PC-9 (cell line): ENCODE measurements at regions not wholly inside any gene's neighbourhood (a gene's known extent, or its start where the extent isn't known, plus 50 kb on each side); places are given as distances from the start of the nearest gene placed in this dataset.

ENCODE experiments used
- BruUV-seq: library from RNA; stranded (reverse); fragments of 400-500 nt; replicated peaks from 2 replicates; lab custom pipeline; 2021; lab: Mats Ljungman, UMichigan
- CTCF ChIA-PET: fragments of 300-600 bp; sonication (Branson Sonifier 250); formaldehyde crosslinking; loops from one replicate; lab custom pipeline; 2022; ENCODE audit warnings: antibody characterized with exemption; lab: Charles Lee
- POLR2A ChIA-PET: fragments of 300-600 bp; sonication (Branson Sonifier 250); formaldehyde crosslinking; loops from one replicate; lab custom pipeline; 2022; ENCODE audit warnings: antibody characterized with exemption; ENCODE audit not compliant: unreplicated experiment; lab: Charles Lee
- DNase-seq, 2 experiments: peaks; one replicate each; pipeline versions ENCODE4 v3.0.0 to v3.0.0-alpha.2; 2015 to 2022; ENCODE audit warnings: mixed read lengths in 1 of 2
- H2AFZ ChIP-seq: fragments of 200-600 bp; sonication (generic); 2 replicates; pipeline ENCODE4 v1.8.1; 2017; ENCODE audit warnings: antibody characterized with exemption
- H3F3A ChIP-seq: fragments of 200-600 bp; sonication (generic); 2 replicates; pipeline ENCODE4 v1.8.1; 2017; ENCODE audit warnings: antibody characterized with exemption, mild to moderate bottlenecking, low read depth; ENCODE audit not compliant: insufficient read depth
- H3K27ac ChIP-seq: fragments of 200-600 bp; sonication (generic); 2 replicates; pipeline ENCODE4 v1.6.1; 2016; ENCODE audit warnings: mixed run types
- H3K27me3 ChIP-seq: fragments of 200-600 bp; sonication (generic); 2 replicates; pipeline ENCODE4 v1.6.1; 2016; ENCODE audit warnings: low read depth, mixed run types; ENCODE audit not compliant: insufficient read depth
- H3K36me3 ChIP-seq: fragments of 200-600 bp; sonication (generic); 2 replicates; pipeline ENCODE4 v1.6.1; 2016; ENCODE audit warnings: low read depth, mixed run types
- H3K4me1 ChIP-seq: fragments of 200-600 bp; sonication (generic); replicated peaks from 2 replicates; pipeline ENCODE4 v1.6.1; 2016; ENCODE audit warnings: mixed run types; ENCODE audit not compliant: insufficient read depth
- H3K4me2 ChIP-seq: fragments of 200-600 bp; sonication (generic); 2 replicates; pipeline ENCODE4 v1.6.1; 2017; ENCODE audit warnings: mixed run types
- H3K4me3 ChIP-seq: fragments of 200-600 bp; sonication (generic); 2 replicates; pipeline ENCODE4 v1.6.1; 2016; ENCODE audit warnings: mixed run types
- H3K79me2 ChIP-seq: fragments of 200-600 bp; sonication (generic); 2 replicates; pipeline ENCODE4 v1.6.1; 2017; ENCODE audit warnings: low read depth, mixed run types
- H3K9me2 ChIP-seq: fragments of 200-600 bp; sonication (generic); 2 replicates; pipeline ENCODE4 v1.8.1; 2017; ENCODE audit warnings: mild to moderate bottlenecking; ENCODE audit not compliant: insufficient read depth
- H3K9me3 ChIP-seq: fragments of 200-600 bp; sonication (generic); 2 replicates; pipeline ENCODE4 v1.8.1; 2016; ENCODE audit warnings: low read depth; ENCODE audit not compliant: insufficient read depth
- H4K20me1 ChIP-seq: fragments of 200-600 bp; sonication (generic); 2 replicates; pipeline ENCODE4 v1.8.1; 2017; ENCODE audit not compliant: insufficient read depth
- CTCF ChIP-seq: fragments of 200-600 bp; sonication (generic); conservative IDR thresholded peaks from 2 replicates; pipeline ENCODE4 v1.6.1; 2017; ENCODE audit warnings: mixed run types, antibody characterized with exemption, mild to moderate bottlenecking, moderate library complexity
- EZH2 ChIP-seq: fragments of 200-600 bp; sonication (generic); IDR thresholded peaks from 2 replicates; pipeline ENCODE4 v1.8.0; 2017; ENCODE audit warnings: antibody characterized with exemption, low read depth
- intact Hi-C: fragments of 100-400 bp; cut with micrococcal nuclease; formaldehyde crosslinking; loops from one replicate; pipeline ENCODE4 v1.10.0; 2022; ENCODE audit not compliant: unreplicated experiment

- no peaks in the 10 kb centered on the region for H3K9me2 ChIP-seq
- TF ChIP-seq CTCF (no peak), EZH2 (no peak)
- BruUV-seq, result no TSS peak
- POLR2A ChIA-PET, result no interaction called here
- H3K9me3 ChIP-seq, result no peaks in the 10 kb centered on the region
- no peaks in the 10 kb centered on the region for H4K20me1 ChIP-seq
- H3F3A ChIP-seq, result peaks cover 13% of the 10 kb centered on the region; the same call in 1 of the 2 replicates
- H3K4me2 ChIP-seq, result 0 out of 2 replicates have a peak overlapping the region, but pooled peaks have one; percentile 4
- H3K27ac ChIP-seq, result no peak overlapping the region
- no peaks in the 10 kb centered on the region for H3K79me2 ChIP-seq
- no peak for DNase-seq
- CTCF ChIA-PET, result no interaction called here
- H3K27me3 ChIP-seq, result no peaks in the 10 kb centered on the region
- H3K4me3 ChIP-seq, result no peak overlapping the region
- H3K4me1 ChIP-seq, result peaks cover 31% of the 10 kb centered on the region
- no peaks in the 10 kb centered on the region for H3K36me3 ChIP-seq
- intact Hi-C loops, result loop anchor here (10.0 kb wide), 1 partner anchor 247 kb away; no protein-coding TSS in a partner anchor
- H2AFZ ChIP-seq, result no peak overlapping the region
These were observed 143.9 kb upstream of the FOXA2 start for GRCh38 chr20:22728146-22728745.

GRCh38 chr20:22729180-22729579, 144.8 kb upstream of the FOXA2 start:
- H3K9me3 ChIP-seq, result no peaks in the 10 kb centered on the region
- CTCF ChIA-PET, result interaction anchor here (0.6 kb wide), 1 partner anchor 43 kb away, joined by 3 read pairs; no protein-coding TSS in a partner anchor
- DNase-seq, result peak; percentile 32 to 74
- H4K20me1 ChIP-seq, result no peaks in the 10 kb centered on the region
- H3K27me3 ChIP-seq, result no peaks in the 10 kb centered on the region
- peak overlapping the region; percentile 36; the same call in 1 of the 2 replicates for H3K27ac ChIP-seq
- no peaks in the 10 kb centered on the region for H3K9me2 ChIP-seq
- H3F3A ChIP-seq, result peaks cover 13% of the 10 kb centered on the region; the same call in 1 of the 2 replicates
- TF ChIP-seq CTCF (no peak), EZH2 (no peak)
- no TSS peak for BruUV-seq
- no peaks in the 10 kb centered on the region for H3K79me2 ChIP-seq
- H3K4me2 ChIP-seq, result no peak overlapping the region
- no peak overlapping the region for H3K4me3 ChIP-seq
- peaks cover 31% of the 10 kb centered on the region for H3K4me1 ChIP-seq
- no peak overlapping the region for H2AFZ ChIP-seq
- intact Hi-C loops, result loop anchor here (10.0 kb wide), 1 partner anchor 246 kb away; no protein-coding TSS in a partner anchor
- POLR2A ChIA-PET, result interaction anchor here (0.8 kb wide), 1 partner anchor 872 kb away, joined by 7 read pairs; no protein-coding TSS in a partner anchor
- H3K36me3 ChIP-seq, result no peaks in the 10 kb centered on the region

- BruUV-seq, result no TSS peak
These were observed 145.4 kb upstream of the FOXA2 start for GRCh38 chr20:22729616-22730236.

More at GRCh38 chr20:22729616-22730236, 145.4 kb upstream of the FOXA2 start:
- Histone ChIP-seq H3K4me2 (no peak overlapping the region), H3K4me1 (peaks cover 26% of the 10 kb centered on the region), H3K79me2 (no peaks in the 10 kb centered on the region), H3K27me3 (no peaks in the 10 kb centered on the region), H2AFZ (no peak overlapping the region), H3F3A (peaks cover 13% of the 10 kb centered on the region; the same call in 1 of the 2 replicates), H4K20me1 (no peaks in the 10 kb centered on the region), H3K9me2 (no peaks in the 10 kb centered on the region), H3K36me3 (no peaks in the 10 kb centered on the region), H3K9me3 (no peaks in the 10 kb centered on the region), H3K27ac (peak overlapping the region; percentile 36; the same call in 1 of the 2 replicates), H3K4me3 (no peak overlapping the region)
- intact Hi-C loops, result loop anchor here (10.0 kb wide), 1 partner anchor 245 kb away; no protein-coding TSS in a partner anchor
- ChIA-PET POLR2A (interaction anchor here (0.8 kb wide), 1 partner anchor 871 kb away, joined by 7 read pairs; no protein-coding TSS in a partner anchor), CTCF (interaction anchor here (0.6 kb wide), 1 partner anchor 42 kb away, joined by 3 read pairs; no protein-coding TSS in a partner anchor)
- no peak for DNase-seq
- no peak for TF ChIP-seq EZH2
- TF ChIP-seq CTCF, result no peak
